Panc1 (cell line): ENCODE measurements at regions not wholly inside any gene's neighbourhood (a gene's known extent, or its start where the extent isn't known, plus 50 kb on each side); places are given as distances from the start of the nearest gene placed in this dataset.

Experiments
- ATAC-seq: fragments of 200-7000 bp; cut with Tn5 transposase; 2 replicates; pipeline ENCODE4 v1.9.1; 2020; ENCODE audit warnings: mild to moderate bottlenecking, moderate library complexity
- BruUV-seq: library from RNA; stranded (reverse); fragments of 400-500 nt; replicated peaks from 2 replicates; lab custom pipeline; 2021; lab: Mats Ljungman, UMichigan
- CTCF ChIA-PET: fragments of 300-600 bp; sonication (Branson Sonifier 250); formaldehyde crosslinking; loops from one replicate; lab custom pipeline; 2022; ENCODE audit warnings: antibody characterized with exemption; lab: Charles Lee
- POLR2A ChIA-PET: fragments of 300-600 bp; sonication (Branson Sonifier 250); formaldehyde crosslinking; loops from one replicate; lab custom pipeline; 2022; ENCODE audit warnings: antibody characterized with exemption; lab: Charles Lee
- DNase-seq: peaks from one replicate; pipeline ENCODE4 v3.0.0-alpha.2; 2010; ENCODE audit warnings: low read depth, low spot score
- H3K27ac ChIP-seq: 2 replicates; pipeline ENCODE4 v1.5.1; 2011; ENCODE audit warnings: mild to moderate bottlenecking, low read length, inconsistent platforms
- H3K27me3 ChIP-seq: fragments of 200-500 bp; sonication (Bioruptor generic); 2 replicates; pipeline ENCODE4 v1.6.0; 2014; ENCODE audit warnings: low read length, inconsistent platforms; ENCODE audit not compliant: control insufficient read depth, insufficient read depth
- H3K36me3 ChIP-seq: fragments of 200-500 bp; sonication (Bioruptor generic); 2 replicates; pipeline ENCODE4 v1.5.1; 2014; ENCODE audit warnings: inconsistent platforms, mild to moderate bottlenecking, low read length, moderate library complexity; ENCODE audit not compliant: control insufficient read depth, insufficient read depth
- H3K4me1 ChIP-seq: 2 replicates; pipeline ENCODE4 v1.5.1; 2011; ENCODE audit warnings: inconsistent platforms, mild to moderate bottlenecking, low read length, moderate library complexity; ENCODE audit not compliant: control insufficient read depth, insufficient read depth
- H3K4me3 ChIP-seq, 2 experiments: 2 replicates each; pipeline ENCODE4 v1.5.1; 2011 to 2012; ENCODE audit warnings: low read depth in 2 of 2, low read length in 2 of 2, mild to moderate bottlenecking in 2 of 2, inconsistent platforms in 1 of 2, moderate library complexity in 1 of 2
- H3K9me3 ChIP-seq: fragments of 200-500 bp; sonication (Bioruptor generic); 2 replicates; pipeline ENCODE4 v1.5.1; 2014; ENCODE audit warnings: low read depth, mild to moderate bottlenecking, inconsistent platforms, low read length, moderate library complexity; ENCODE audit not compliant: control insufficient read depth, insufficient read depth
- CTCF ChIP-seq: fragments of 450-650 bp; IDR thresholded peaks from 2 replicates; pipeline ENCODE4 v1.5.1; 2017; ENCODE audit warnings: mild to moderate bottlenecking
- POLR2AphosphoS5 ChIP-seq: IDR thresholded peaks from 2 replicates; pipeline ENCODE4 v1.6.1; 2012; ENCODE audit warnings: mild to moderate bottlenecking, low read depth, low read length, moderate library complexity
- SIN3A ChIP-seq: IDR thresholded peaks from 2 replicates; pipeline ENCODE4 v1.6.1; 2012; ENCODE audit warnings: low read depth, mild to moderate bottlenecking, low read length, moderate library complexity, borderline replicate concordance; ENCODE audit not compliant: insufficient read depth
- TCF7L2 ChIP-seq: IDR thresholded peaks from 2 replicates; pipeline ENCODE4 v1.6.1; 2011; ENCODE audit warnings: mild to moderate bottlenecking, low read depth, low read length, inconsistent platforms
- in situ Hi-C: cut with HindIII; loops from 2 replicates; pipeline ENCODE4 v1.10.0; 2016; ENCODE audit warnings: low sequenced_read_pairs, low pct_unique_long_range_greater_than_20kb
- intact Hi-C: fragments of 100-400 bp; cut with micrococcal nuclease; formaldehyde crosslinking; loops from one replicate; pipeline ENCODE4 v1.10.0; 2022; ENCODE audit not compliant: unreplicated experiment
- TF ChIP-seq, protein P1 (sequence below), 2 experiments: IDR thresholded peaks; 2 replicates each; pipeline ENCODE4 v1.6.1; 2011 to 2012; ENCODE audit warnings: low read depth in 2 of 2, control low read depth in 1 of 2, low read length in 1 of 2, mild to moderate bottlenecking in 1 of 2, moderate library complexity in 1 of 2; ENCODE audit not compliant: insufficient read depth in 1 of 2

DNA sequence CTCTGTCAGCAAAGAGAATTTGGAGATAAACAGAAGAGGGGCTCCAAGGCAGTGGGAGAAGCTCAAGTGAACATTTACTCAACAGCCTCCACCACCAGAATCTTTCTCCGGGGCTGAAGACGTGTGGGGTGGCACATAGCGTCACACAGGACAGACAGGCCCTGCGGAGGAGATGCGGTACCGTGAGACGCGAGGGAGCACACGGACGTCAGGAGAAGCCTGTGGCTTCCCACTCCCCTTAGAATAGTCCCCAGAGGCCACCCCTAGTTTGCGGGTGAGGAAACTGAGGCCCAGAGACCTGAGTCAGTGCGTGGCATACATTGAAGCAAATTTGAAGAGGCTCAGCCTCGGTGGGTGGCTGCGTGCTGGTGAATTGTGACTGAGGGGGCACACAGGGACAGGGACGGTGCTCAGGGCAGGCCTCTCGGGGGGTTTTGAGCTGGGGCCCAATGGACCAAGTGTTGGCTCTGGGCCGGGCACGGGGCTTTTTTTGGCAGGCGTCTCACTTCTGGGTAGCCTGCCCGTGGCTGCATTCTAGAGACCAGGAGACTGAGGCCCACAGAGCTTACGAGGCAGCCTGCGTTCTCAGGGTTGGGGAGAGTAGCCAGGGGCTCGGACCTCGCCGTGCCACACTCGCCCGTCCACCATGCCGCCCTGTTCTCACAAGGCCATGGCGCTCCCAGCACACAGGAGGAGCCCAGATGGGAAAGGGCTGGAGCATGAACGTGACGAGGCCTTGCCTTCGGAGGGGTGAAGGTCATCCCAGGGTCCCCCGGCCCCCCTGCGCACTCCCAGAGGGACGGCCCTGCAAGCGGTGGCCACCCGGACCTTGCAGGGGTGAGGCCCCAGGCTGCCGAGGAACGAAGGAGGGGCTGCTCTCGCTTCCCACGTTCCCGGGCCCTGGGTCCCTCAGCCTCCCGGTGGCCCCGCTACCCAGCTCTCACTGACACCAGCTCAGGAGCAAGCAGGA, 220.6 kb downstream of the C9orf50 start:
- ATAC-seq = no peak

DNA sequence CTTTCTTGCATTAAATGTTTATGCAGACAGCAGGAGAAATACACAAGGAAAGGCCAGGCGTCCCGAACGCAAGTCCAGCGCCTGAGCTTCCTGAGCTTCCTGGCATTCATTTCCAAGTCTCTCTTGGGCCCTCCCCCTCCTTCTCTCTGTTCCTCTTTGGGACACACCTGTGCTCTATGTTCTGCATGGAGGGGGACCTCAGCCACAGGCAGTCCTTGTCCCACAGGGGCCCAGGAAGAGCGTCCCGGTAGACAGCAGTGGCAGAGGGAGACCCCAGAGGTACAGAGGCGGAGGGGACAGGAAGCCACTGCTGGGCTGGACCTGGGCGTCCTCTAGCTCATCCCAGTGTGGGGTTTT, 221.3 kb downstream of the C9orf50 start:
- no peak overlapping the region for H3K4me3 ChIP-seq
- POLR2A ChIA-PET = no interaction called here
- CTCF ChIA-PET = no interaction called here
- H3K9me3 ChIP-seq = no peaks in the 10 kb centered on the region
- in situ Hi-C loops (no loop called here), intact Hi-C loops (no loop called here)
- H3K27me3 ChIP-seq = no peaks in the 10 kb centered on the region
- peaks cover 27% of the 10 kb centered on the region for H3K4me1 ChIP-seq
- no peak overlapping the region for H3K27ac ChIP-seq
- no peak for ATAC-seq
- TF ChIP-seq TCF7L2 = no peak
- TF ChIP-seq POLR2AphosphoS5 = no peak
- TF ChIP-seq SIN3A = no peak
- TF ChIP-seq, protein P1, sequence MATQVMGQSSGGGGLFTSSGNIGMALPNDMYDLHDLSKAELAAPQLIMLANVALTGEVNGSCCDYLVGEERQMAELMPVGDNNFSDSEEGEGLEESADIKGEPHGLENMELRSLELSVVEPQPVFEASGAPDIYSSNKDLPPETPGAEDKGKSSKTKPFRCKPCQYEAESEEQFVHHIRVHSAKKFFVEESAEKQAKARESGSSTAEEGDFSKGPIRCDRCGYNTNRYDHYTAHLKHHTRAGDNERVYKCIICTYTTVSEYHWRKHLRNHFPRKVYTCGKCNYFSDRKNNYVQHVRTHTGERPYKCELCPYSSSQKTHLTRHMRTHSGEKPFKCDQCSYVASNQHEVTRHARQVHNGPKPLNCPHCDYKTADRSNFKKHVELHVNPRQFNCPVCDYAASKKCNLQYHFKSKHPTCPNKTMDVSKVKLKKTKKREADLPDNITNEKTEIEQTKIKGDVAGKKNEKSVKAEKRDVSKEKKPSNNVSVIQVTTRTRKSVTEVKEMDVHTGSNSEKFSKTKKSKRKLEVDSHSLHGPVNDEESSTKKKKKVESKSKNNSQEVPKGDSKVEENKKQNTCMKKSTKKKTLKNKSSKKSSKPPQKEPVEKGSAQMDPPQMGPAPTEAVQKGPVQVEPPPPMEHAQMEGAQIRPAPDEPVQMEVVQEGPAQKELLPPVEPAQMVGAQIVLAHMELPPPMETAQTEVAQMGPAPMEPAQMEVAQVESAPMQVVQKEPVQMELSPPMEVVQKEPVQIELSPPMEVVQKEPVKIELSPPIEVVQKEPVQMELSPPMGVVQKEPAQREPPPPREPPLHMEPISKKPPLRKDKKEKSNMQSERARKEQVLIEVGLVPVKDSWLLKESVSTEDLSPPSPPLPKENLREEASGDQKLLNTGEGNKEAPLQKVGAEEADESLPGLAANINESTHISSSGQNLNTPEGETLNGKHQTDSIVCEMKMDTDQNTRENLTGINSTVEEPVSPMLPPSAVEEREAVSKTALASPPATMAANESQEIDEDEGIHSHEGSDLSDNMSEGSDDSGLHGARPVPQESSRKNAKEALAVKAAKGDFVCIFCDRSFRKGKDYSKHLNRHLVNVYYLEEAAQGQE (IDR thresholded peaks at IDR 0.05; ENCODE audit: insufficient read depth in 1 of 2, low read depth in 2 of 2, low read length in 1 of 2) = no peak
- TF ChIP-seq CTCF = no peak
- DNase-seq = no peak
- H3K36me3 ChIP-seq = no peaks in the 10 kb centered on the region
- BruUV-seq = no TSS peak

More for the DNA sequence above, 220.6 kb downstream of the C9orf50 start:
- TF ChIP-seq POLR2AphosphoS5 = no peak
- TF ChIP-seq SIN3A = no peak
- TF ChIP-seq, protein P1 (IDR thresholded peaks at IDR 0.05; ENCODE audit: insufficient read depth in 1 of 2, low read depth in 2 of 2, low read length in 1 of 2) = no peak
- no peak for TF ChIP-seq TCF7L2
- TF ChIP-seq CTCF = no peak
- no TSS peak for BruUV-seq
- no peaks in the 10 kb centered on the region for H3K9me3 ChIP-seq
- no peak overlapping the region for H3K27ac ChIP-seq
- no peaks in the 10 kb centered on the region for H3K27me3 ChIP-seq
- H3K4me3 ChIP-seq = no peak overlapping the region
- ChIA-PET POLR2A (interaction anchor here (0.7 kb wide), 1 partner anchor 123 kb away, joined by 3 read pairs; no protein-coding TSS in a partner anchor), CTCF (interaction anchor here (0.6 kb wide), 1 partner anchor 168 kb away, joined by 3 read pairs; no protein-coding TSS in a partner anchor)
- DNase-seq = no peak
- H3K4me1 ChIP-seq = peaks cover 33% of the 10 kb centered on the region
- in situ Hi-C loops = no loop called here
- no peaks in the 10 kb centered on the region for H3K36me3 ChIP-seq
- intact Hi-C loops = no loop called here
